H1 (cell line): ENCODE measurements at regions not wholly inside any gene's neighbourhood (a gene's known extent, or its start where the extent isn't known, plus 50 kb on each side); places are given as distances from the start of the nearest gene placed in this dataset.

Experiments used
- CTCF ChIA-PET: fragments of 300-600 bp; sonication (Branson Sonifier 250); formaldehyde crosslinking; loops from one replicate; lab custom pipeline; 2021; ENCODE audit not compliant: partially characterized antibody; lab: Charles Lee
- POLR2A ChIA-PET: fragments of 300-600 bp; sonication (Branson Sonifier 250); formaldehyde crosslinking; loops from one replicate; lab custom pipeline; 2021; ENCODE audit warnings: inconsistent platforms; ENCODE audit not compliant: partially characterized antibody; lab: Charles Lee
- DNase-seq, 2 experiments: peaks; one replicate each; pipeline versions ENCODE4 v3.0.0 to v3.0.0-alpha.2; 2010 to 2022; ENCODE audit warnings: low spot score in 2 of 2, low read depth in 1 of 2, mixed read lengths in 1 of 2
- FAIRE-seq: peaks from 2 replicates; lab custom pipeline; 2011; peaks lifted over from hg19 to GRCh38; lab: Jason Lieb, UNC
- H2AFZ ChIP-seq: 2 replicates; pipeline ENCODE4 v1.8.1; 2012; ENCODE audit warnings: low read length, inconsistent platforms
- H2AK5ac ChIP-seq: 2 replicates; pipeline ENCODE4 v1.6.1; 2013; ENCODE audit warnings: low read depth, low read length
- H2BK120ac ChIP-seq: replicated peaks from 2 replicates; pipeline ENCODE3; 2013; ENCODE audit warnings: low read depth, low read length, inconsistent platforms
- H2BK12ac ChIP-seq: 2 replicates; pipeline ENCODE4 v1.6.1; 2013; ENCODE audit warnings: low read depth, low read length
- H2BK15ac ChIP-seq: 2 replicates; pipeline ENCODE4 v1.6.1; 2013; ENCODE audit warnings: low read length
- H2BK20ac ChIP-seq: 2 replicates; pipeline ENCODE4 v1.6.1; 2013; ENCODE audit warnings: low read length
- H2BK5ac ChIP-seq: 2 replicates; pipeline ENCODE4 v1.6.1; 2013; ENCODE audit warnings: low read depth, low read length
- H3K14ac ChIP-seq: 2 replicates; pipeline ENCODE4 v1.6.1; 2013; ENCODE audit warnings: inconsistent platforms; ENCODE audit not compliant: insufficient read length
- H3K18ac ChIP-seq: 2 replicates; pipeline ENCODE4 v1.6.1; 2013; ENCODE audit warnings: low read length; ENCODE audit errors: extremely low read depth
- H3K23ac ChIP-seq: 2 replicates; pipeline ENCODE4 v1.6.1; 2013; ENCODE audit warnings: inconsistent platforms; ENCODE audit not compliant: insufficient read length
- H3K23me2 ChIP-seq: 2 replicates; pipeline ENCODE4 v1.6.1; 2013; ENCODE audit warnings: low read depth, low read length
- H3K27ac ChIP-seq: 2 replicates; pipeline ENCODE4 v1.6.1; 2011; ENCODE audit warnings: low read depth, low read length, inconsistent platforms
- H3K27me3 ChIP-seq, 4 experiments: replicated peaks in 1 of 4; 1 replicate in 1 of 4; 2 replicates in 3 of 4; pipeline versions ENCODE4 v1.6.1 to v1.8.1; 2011 to 2013; ENCODE audit warnings: low read length in 3 of 4, mild to moderate bottlenecking in 3 of 4, inconsistent platforms in 2 of 4, mixed read lengths in 2 of 4, moderate library complexity in 1 of 4; ENCODE audit not compliant: control insufficient read depth in 3 of 4, insufficient read depth in 3 of 4; ENCODE audit errors: extremely low read depth in 1 of 4
- H3K36me3 ChIP-seq, 4 experiments: 2 replicates each; pipeline versions ENCODE4 v1.6.1 to v1.8.1; 2011 to 2013; ENCODE audit warnings: mild to moderate bottlenecking in 4 of 4, low read length in 3 of 4, moderate library complexity in 2 of 4, control low read depth in 1 of 4, inconsistent platforms in 1 of 4; ENCODE audit not compliant: insufficient read depth in 4 of 4, control insufficient read depth in 2 of 4
- H3K4ac ChIP-seq: replicated peaks from 2 replicates; pipeline ENCODE3; 2013; ENCODE audit warnings: low read length, low read depth, mixed read lengths, inconsistent platforms; ENCODE audit not compliant: insufficient read length
- H3K4me1 ChIP-seq, 4 experiments: replicated peaks in 1 of 4; 1 replicate in 1 of 4; 2 replicates in 3 of 4; pipeline versions ENCODE4 v1.6.1 to v1.8.1; 2011 to 2013; ENCODE audit warnings: low read length in 3 of 4, inconsistent platforms in 2 of 4, mixed read lengths in 1 of 4; ENCODE audit not compliant: insufficient read depth in 4 of 4, control insufficient read depth in 3 of 4
- H3K4me2 ChIP-seq, 2 experiments: 2 replicates each; pipeline versions ENCODE4 v1.6.1 to v1.8.1; 2011 to 2013; ENCODE audit warnings: low read depth in 2 of 2, low read length in 2 of 2, control low read depth in 1 of 2, inconsistent platforms in 1 of 2, mild to moderate bottlenecking in 1 of 2; ENCODE audit not compliant: insufficient read depth in 1 of 2
- H3K4me3 ChIP-seq, 4 experiments: fragments of 200-600, 300-600 bp in 1 of 4; sonication (generic), shearing (Covaris generic), sonication (Bioruptor Twin) in 1 of 4; 2 replicates each; pipeline versions ENCODE4 v1.5.1 to v1.8.1; 2011 to 2016; ENCODE audit warnings: low read length in 4 of 4, low read depth in 3 of 4, control low read depth in 2 of 4, inconsistent platforms in 2 of 4, mild to moderate bottlenecking in 2 of 4, mixed read lengths in 1 of 4, moderate library complexity in 1 of 4; ENCODE audit not compliant: insufficient read depth in 2 of 4; ENCODE audit errors: extremely low read depth in 1 of 4
- H3K56ac ChIP-seq: replicated peaks from 2 replicates; pipeline ENCODE3; 2013; ENCODE audit warnings: low read depth, mild to moderate bottlenecking, mixed read lengths, low read length, inconsistent platforms; ENCODE audit not compliant: insufficient read length
- H3K79me1 ChIP-seq: 2 replicates; pipeline ENCODE4 v1.6.1; 2013; ENCODE audit warnings: low read depth, low read length, control low read depth
- H3K79me2 ChIP-seq, 2 experiments: 2 replicates each; pipeline versions ENCODE4 v1.6.1 to v1.8.1; 2012 to 2013; ENCODE audit warnings: low read length in 2 of 2, mild to moderate bottlenecking in 2 of 2, inconsistent platforms in 1 of 2; ENCODE audit not compliant: insufficient read depth in 2 of 2, control insufficient read depth in 1 of 2
- H3K9ac ChIP-seq, 4 experiments: replicated peaks in 1 of 4; 1 replicate in 1 of 4; 2 replicates in 3 of 4; pipeline versions ENCODE4 v1.6.1 to v1.8.1; 2011 to 2013; ENCODE audit warnings: low read depth in 3 of 4, low read length in 3 of 4, control low read depth in 2 of 4, mild to moderate bottlenecking in 2 of 4, moderate library complexity in 2 of 4, inconsistent platforms in 1 of 4; ENCODE audit errors: extremely low read depth in 1 of 4
- H3K9me3 ChIP-seq, 2 experiments: 2 replicates each; pipeline versions ENCODE4 v1.6.1 to v1.8.1; 2012 to 2013; ENCODE audit warnings: mild to moderate bottlenecking in 2 of 2, moderate library complexity in 2 of 2, control low read depth in 1 of 2, inconsistent platforms in 1 of 2, low read depth in 1 of 2, low read length in 1 of 2, mixed read lengths in 1 of 2; ENCODE audit not compliant: insufficient read depth in 2 of 2
- H4K20me1 ChIP-seq, 2 experiments: replicated peaks in 1 of 2; 2 replicates each; pipeline versions ENCODE3 to v1.8.1; 2011 to 2013; ENCODE audit warnings: inconsistent platforms in 2 of 2, low read length in 2 of 2, mild to moderate bottlenecking in 1 of 2; ENCODE audit not compliant: insufficient read depth in 2 of 2, control insufficient read depth in 1 of 2
- H4K5ac ChIP-seq: 2 replicates; pipeline ENCODE4 v1.6.1; 2013; ENCODE audit warnings: low read length, low read depth, mixed read lengths, inconsistent platforms; ENCODE audit not compliant: insufficient read length
- H4K8ac ChIP-seq: 2 replicates; pipeline ENCODE4 v1.8.0; 2013; ENCODE audit warnings: mild to moderate bottlenecking, moderate library complexity, low read length, inconsistent platforms; ENCODE audit not compliant: insufficient read depth; ENCODE audit errors: extremely low read depth
- H4K91ac ChIP-seq: replicated peaks from 2 replicates; pipeline ENCODE3; 2013; ENCODE audit warnings: low read length, mixed read lengths, inconsistent platforms; ENCODE audit not compliant: insufficient read length
- BACH1 ChIP-seq: IDR thresholded peaks from 2 replicates; pipeline ENCODE4 v1.6.1; 2012; ENCODE audit warnings: low read length, improper control_type of control experiment
- FOSL1 ChIP-seq: IDR thresholded peaks from 2 replicates; pipeline ENCODE4 v1.6.1; 2011; ENCODE audit warnings: mild to moderate bottlenecking, low read depth, low read length, moderate library complexity; ENCODE audit not compliant: insufficient read depth
- HDAC2 ChIP-seq, 2 experiments: fragments of 300-600 bp in 1 of 2; sonication (generic) in 1 of 2; IDR thresholded peaks; 2 replicates each; pipeline ENCODE4 v1.6.1; 2011 to 2012; ENCODE audit warnings: low read depth in 2 of 2, low read length in 2 of 2, mild to moderate bottlenecking in 2 of 2, moderate library complexity in 2 of 2, borderline replicate concordance in 1 of 2, inconsistent platforms in 1 of 2
- JUND ChIP-seq: IDR thresholded peaks from 2 replicates; pipeline ENCODE4 v1.6.1; 2011; ENCODE audit warnings: mild to moderate bottlenecking, improper control_type of control experiment, low read length
- KDM5A ChIP-seq: fragments of 200-600 bp; IDR thresholded peaks from 2 replicates; pipeline ENCODE4 v1.7.1; 2012; ENCODE audit warnings: mild to moderate bottlenecking, low read length, inconsistent platforms, mixed read lengths
- SIN3A ChIP-seq, 2 experiments: IDR thresholded peaks in 1 of 2; conservative IDR thresholded peaks in 1 of 2; 2 replicates each; pipeline ENCODE4 v1.6.1; 2011 to 2012; ENCODE audit warnings: low read length in 2 of 2, improper control_type of control experiment in 1 of 2, low read depth in 1 of 2, mild to moderate bottlenecking in 1 of 2
- SP4 ChIP-seq: IDR thresholded peaks from 2 replicates; pipeline ENCODE4 v1.6.1; 2012; ENCODE audit warnings: low read length, inconsistent platforms
- TAF7 ChIP-seq: optimal IDR thresholded peaks from 2 replicates; pipeline ENCODE3; 2011; ENCODE audit warnings: low read depth, mild to moderate bottlenecking, inconsistent platforms, low read length, moderate library complexity, borderline replicate concordance
- WGBS, 2 experiments: shearing (Covaris generic) in 1 of 2; methylation state at CpG; one replicate each; pipeline versions ENCODE4 v1.1.6 to v1.1.7; 2013 to 2015; ENCODE audit warnings: low lambda C conversion rate in 2 of 2, mixed read lengths in 2 of 2, inconsistent platforms in 1 of 2, low coverage in 1 of 2, missing lambda C conversion rate in 1 of 2; ENCODE audit not compliant: insufficient replicate concordance in 2 of 2, insufficient coverage in 1 of 2, insufficient read length in 1 of 2; ENCODE audit errors: extremely low coverage in 1 of 2, missing lambda C conversion rate in 1 of 2; 5-methylcytosine and 5-hydroxymethylcytosine counted together
- TF ChIP-seq, protein P1 (sequence below): IDR thresholded peaks from 2 replicates; pipeline ENCODE4 v1.6.1; 2012; ENCODE audit warnings: inconsistent platforms
- TF ChIP-seq, protein P2 (sequence below): IDR thresholded peaks from 2 replicates; pipeline ENCODE4 v1.6.1; 2012; ENCODE audit warnings: low read length, inconsistent platforms
- TF ChIP-seq, protein P3 (sequence below): IDR thresholded peaks from 2 replicates; pipeline ENCODE4 v1.6.1; 2011; ENCODE audit warnings: low read depth, mild to moderate bottlenecking, low read length; ENCODE audit not compliant: insufficient read depth

DNA sequence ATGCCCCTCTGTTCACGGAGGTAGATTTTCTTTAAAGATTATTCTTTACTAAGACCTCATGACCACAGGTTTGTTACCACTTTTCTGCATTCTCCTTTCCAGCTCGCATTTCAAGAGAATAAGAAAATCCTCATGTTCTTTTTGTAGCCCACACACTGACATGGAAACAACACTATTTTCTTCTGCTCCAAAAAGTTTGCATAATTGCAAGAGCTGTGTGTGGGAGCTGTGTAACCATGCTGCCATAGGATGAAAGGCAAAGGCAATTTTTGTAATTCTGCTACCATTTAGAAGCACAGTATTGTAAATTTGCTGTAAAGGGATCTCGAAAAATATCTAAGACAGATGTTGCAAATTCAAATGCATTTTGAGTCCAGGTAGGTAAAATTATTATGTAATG lies 302.4 kb upstream of the EMCN start:
- no peak overlapping the region for H2AFZ ChIP-seq

More for the DNA sequence above, 302.4 kb upstream of the EMCN start:
- no peak for FAIRE-seq
- no peaks in the 10 kb centered on the region for H3K27me3 ChIP-seq
- POLR2A ChIA-PET, result no interaction called here
- H2BK20ac ChIP-seq, result no peak overlapping the region
- H3K9me3 ChIP-seq, result no peaks in the 10 kb centered on the region
- TF ChIP-seq, protein P1, sequence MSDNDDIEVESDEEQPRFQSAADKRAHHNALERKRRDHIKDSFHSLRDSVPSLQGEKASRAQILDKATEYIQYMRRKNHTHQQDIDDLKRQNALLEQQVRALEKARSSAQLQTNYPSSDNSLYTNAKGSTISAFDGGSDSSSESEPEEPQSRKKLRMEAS, result no peak
- TF ChIP-seq KDM5A (no peak), FOSL1 (no peak), HDAC2 (IDR thresholded peaks at IDR 0.05; ENCODE audit: borderline replicate concordance in 1 of 2, low read depth in 2 of 2, low read length in 2 of 2) (no peak), SIN3A (conservative IDR thresholded peaks at IDR 0.05 in 1 of 2, IDR thresholded peaks at IDR 0.05 in 1 of 2; ENCODE audit: low read depth in 1 of 2, low read length in 2 of 2) (no peak), SP4 (no peak), BACH1 (no peak), TAF7 (no peak), JUND (no peak)
- TF ChIP-seq, protein P2, sequence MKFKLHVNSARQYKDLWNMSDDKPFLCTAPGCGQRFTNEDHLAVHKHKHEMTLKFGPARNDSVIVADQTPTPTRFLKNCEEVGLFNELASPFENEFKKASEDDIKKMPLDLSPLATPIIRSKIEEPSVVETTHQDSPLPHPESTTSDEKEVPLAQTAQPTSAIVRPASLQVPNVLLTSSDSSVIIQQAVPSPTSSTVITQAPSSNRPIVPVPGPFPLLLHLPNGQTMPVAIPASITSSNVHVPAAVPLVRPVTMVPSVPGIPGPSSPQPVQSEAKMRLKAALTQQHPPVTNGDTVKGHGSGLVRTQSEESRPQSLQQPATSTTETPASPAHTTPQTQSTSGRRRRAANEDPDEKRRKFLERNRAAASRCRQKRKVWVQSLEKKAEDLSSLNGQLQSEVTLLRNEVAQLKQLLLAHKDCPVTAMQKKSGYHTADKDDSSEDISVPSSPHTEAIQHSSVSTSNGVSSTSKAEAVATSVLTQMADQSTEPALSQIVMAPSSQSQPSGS, result no peak
- TF ChIP-seq, protein P3, sequence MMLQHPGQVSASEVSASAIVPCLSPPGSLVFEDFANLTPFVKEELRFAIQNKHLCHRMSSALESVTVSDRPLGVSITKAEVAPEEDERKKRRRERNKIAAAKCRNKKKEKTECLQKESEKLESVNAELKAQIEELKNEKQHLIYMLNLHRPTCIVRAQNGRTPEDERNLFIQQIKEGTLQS, result no peak
- TF ChIP-seq, all 59 proteins: peak for 0
- Histone ChIP-seq H3K79me2 (no peaks in the 10 kb centered on the region), H3K4me3 (no peak overlapping the region), H4K91ac (no peak overlapping the region), H3K56ac (no peak overlapping the region), H2BK5ac (no peak overlapping the region), H3K4me2 (no peak overlapping the region), H3K23ac (no peak overlapping the region), H4K5ac (no peak overlapping the region), H2BK120ac (no peak overlapping the region), H3K4me1 (peaks cover 0 to 4% (median 0%) of the 10 kb centered on the region in 4 experiments; a peak in 2 of 7 replicates), H4K20me1 (no peaks in the 10 kb centered on the region), H3K4ac (no peak overlapping the region), H2BK15ac (no peak overlapping the region), H3K23me2 (no peaks in the 10 kb centered on the region), H3K9ac (no peak overlapping the region), H3K14ac (no peak overlapping the region), H2AK5ac (no peak overlapping the region), H3K79me1 (no peaks in the 10 kb centered on the region), H3K18ac (no peak overlapping the region), H2BK12ac (no peak overlapping the region), H3K27ac (no peak overlapping the region), H4K8ac (no peak overlapping the region), H3K36me3 (no peaks in the 10 kb centered on the region)
- WGBS, 2 experiments, result 84% methylated on average over 3 of the region's 3 CpGs; no CpG with 5 or more reads in 1 of the 2 experiments
- CTCF ChIA-PET, result interaction anchor here (1.6 kb wide), 1 partner anchor 29 kb away, joined by 5 read pairs; no protein-coding TSS in a partner anchor
- DNase-seq, result no peak
